ENCODE measurements at regions not wholly inside any gene's neighbourhood (a gene's known extent, or its start where the extent isn't known, plus 50 kb on each side); places are given as distances from the start of the nearest gene placed in this dataset.

- FAIRE-seq (no peak), ATAC-seq (no peak), DNase-seq (ENCODE audit: low read depth, low spot score) (no peak)
- H3K4me1 ChIP-seq (ENCODE audit: control insufficient read depth, insufficient read depth, low read length): no peaks in the 10 kb centered on the region
- no TSS peak for BruUV-seq (replicated peaks)
- RAD21 ChIA-PET (ENCODE audit: unreplicated experiment): interaction anchor here (0.6 kb wide), 1 partner anchor 1771 kb away, joined by 3 read pairs; no protein-coding TSS in a partner anchor
- no peak overlapping the region for H3K27ac ChIP-seq (ENCODE audit: control insufficient read depth, insufficient read depth)
- H3K4me2 ChIP-seq (ENCODE audit: control insufficient read depth, insufficient read depth): no peak overlapping the region
- no peak overlapping the region for H3K4me3 ChIP-seq
- H3K79me2 ChIP-seq (ENCODE audit: control insufficient read depth, insufficient read depth, low read length): no peaks in the 10 kb centered on the region
- SMC1A ChIA-PET (ENCODE audit: uncharacterized antibody, unreplicated experiment): interaction anchor here (0.6 to 1.2 kb wide), 3 partner anchors 10 to 82 kb away, joined by 3 to 4 read pairs (median 4); no protein-coding TSS in a partner anchor
- no peak overlapping the region for H3K9ac ChIP-seq (ENCODE audit: control insufficient read depth, insufficient read depth, low read length)
- intact Hi-C loops (cut with micrococcal nuclease; ENCODE audit: unreplicated experiment) (no loop called here), in situ Hi-C loops (cut with MboI) (no loop called here)
- 24% methylated on average over 5 of the region's 5 CpGs for WGBS (ENCODE audit: insufficient coverage, insufficient replicate concordance, low lambda C conversion rate, missing lambda C conversion rate)
- H3K9me3 ChIP-seq (replicated peaks; ENCODE audit: control insufficient read depth, insufficient read depth, low read length): no peaks in the 10 kb centered on the region
- H2AFZ ChIP-seq (ENCODE audit: control insufficient read depth, low read depth, low read length): no peak overlapping the region
- no peaks in the 10 kb centered on the region for H3K36me3 ChIP-seq (ENCODE audit: control insufficient read depth in 2 of 2, insufficient read depth in 2 of 2, low read length in 1 of 2)
- no peaks in the 10 kb centered on the region for H3K27me3 ChIP-seq (replicated peaks in 1 of 2; ENCODE audit: control insufficient read depth in 2 of 2, insufficient read depth in 2 of 2, low read length in 1 of 2)
- CTCF ChIA-PET: interaction anchor here (0.8 kb wide), 1 partner anchor 19 kb away, joined by 3 read pairs; no protein-coding TSS in a partner anchor
- no peaks in the 10 kb centered on the region for H4K20me1 ChIP-seq (ENCODE audit: control insufficient read depth, insufficient read depth)
- POLR2A ChIA-PET: no interaction called here
- TF ChIP-seq TCF3 (IDR thresholded peaks at IDR 0.05; ENCODE audit: borderline replicate concordance, insufficient read depth, low read depth, low read length) (no peak), USF1 (IDR thresholded peaks at IDR 0.05; ENCODE audit: borderline replicate concordance, extremely low read length, insufficient read depth, low read depth, low read length) (no peak), CTCF (IDR thresholded peaks at IDR 0.05 in 2 of 3, conservative IDR thresholded peaks at IDR 0.05 in 1 of 3; ENCODE audit: control insufficient read depth in 2 of 3, extremely low read depth in 1 of 3, insufficient read depth in 1 of 3, low read depth in 3 of 3, low read length in 3 of 3) (no peak), IKZF1 (conservative IDR thresholded peaks at IDR 0.05) (no peak), MTA2 (IDR thresholded peaks at IDR 0.05; ENCODE audit: low read depth) (no peak), ZNF274 (IDR thresholded peaks at IDR 0.05; ENCODE audit: insufficient read depth, insufficient read length) (no peak), ZNF622 (IDR thresholded peaks at IDR 0.05) (no peak), DPF2 (IDR thresholded peaks at IDR 0.05) (no peak), CBFB (IDR thresholded peaks at IDR 0.05; ENCODE audit: low read depth) (no peak), YBX1 (IDR thresholded peaks at IDR 0.05) (no peak), GATAD2B (conservative IDR thresholded peaks at IDR 0.05; ENCODE audit: low read depth) (no peak), NFXL1 (IDR thresholded peaks at IDR 0.05; ENCODE audit: borderline replicate concordance) (no peak), YY1 (IDR thresholded peaks at IDR 0.05; ENCODE audit: low read depth, low read length) (no peak), NFYA (IDR thresholded peaks at IDR 0.05; ENCODE audit: borderline replicate concordance, low read depth, low read length) (no peak), CREM (IDR thresholded peaks at IDR 0.05; ENCODE audit: low read depth) (no peak), SRF (IDR thresholded peaks at IDR 0.05; ENCODE audit: low read depth in 2 of 2, low read length in 2 of 2) (no peak), CEBPZ (IDR thresholded peaks at IDR 0.05; ENCODE audit: low read depth, low read length) (no peak)
Measured at GRCh38 chr10:35696392-35697287, 54.5 kb upstream of the FZD8 start.
